ENCODE measurements at regions not wholly inside any gene's neighbourhood (a gene's known extent, or its start where the extent isn't known, plus 50 kb on each side); places are given as distances from the start of the nearest gene placed in this dataset.

DNA sequence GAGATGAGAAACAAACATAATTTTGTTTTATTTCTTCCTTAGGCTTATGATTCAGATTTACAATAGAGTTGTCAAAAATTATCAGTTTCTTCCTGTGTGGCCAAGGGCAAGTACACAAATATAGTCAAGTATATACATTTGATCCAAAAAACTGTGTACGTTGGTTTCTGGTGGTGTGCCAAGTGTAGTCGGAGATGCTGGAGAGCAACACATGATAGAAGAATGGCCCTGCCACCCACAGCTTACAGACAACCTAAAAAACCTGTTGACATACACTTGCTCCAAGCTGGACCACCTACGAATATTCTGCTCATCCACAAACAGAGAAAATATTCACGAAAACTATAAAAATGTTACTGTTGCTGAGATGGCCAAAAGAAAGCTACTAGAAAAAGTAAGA lies 890.8 kb upstream of the PHF14 start:
- DNase-seq (no peak), ATAC-seq (ENCODE audit: low read depth) (no peak)
- H3K9me3 ChIP-seq (ENCODE audit: control insufficient read depth, insufficient read depth, low read length) = peaks cover 14% of the 10 kb centered on the region
- H4K20me1 ChIP-seq (ENCODE audit: insufficient read depth, low read length) = no peaks in the 10 kb centered on the region
- H3K27ac ChIP-seq (ENCODE audit: insufficient read depth, low read length) = no peak overlapping the region
- H3K79me1 ChIP-seq (ENCODE audit: low read depth in 1 of 2, low read length in 2 of 2) = no peaks in the 10 kb centered on the region
- H2BK120ac ChIP-seq (ENCODE audit: low read depth, low read length) = no peak overlapping the region
- no peak overlapping the region for H2BK5ac ChIP-seq (ENCODE audit: low read depth, low read length, poor library complexity, severe bottlenecking)
- no peak overlapping the region for H2AFZ ChIP-seq (replicated peaks; ENCODE audit: low read length, poor library complexity)
- TF ChIP-seq, protein P1, sequence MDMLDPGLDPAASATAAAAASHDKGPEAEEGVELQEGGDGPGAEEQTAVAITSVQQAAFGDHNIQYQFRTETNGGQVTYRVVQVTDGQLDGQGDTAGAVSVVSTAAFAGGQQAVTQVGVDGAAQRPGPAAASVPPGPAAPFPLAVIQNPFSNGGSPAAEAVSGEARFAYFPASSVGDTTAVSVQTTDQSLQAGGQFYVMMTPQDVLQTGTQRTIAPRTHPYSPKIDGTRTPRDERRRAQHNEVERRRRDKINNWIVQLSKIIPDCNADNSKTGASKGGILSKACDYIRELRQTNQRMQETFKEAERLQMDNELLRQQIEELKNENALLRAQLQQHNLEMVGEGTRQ (IDR thresholded peaks at IDR 0.05; ENCODE audit: low read depth, low read length) = no peak
- no peak for TF ChIP-seq BHLHE40 (IDR thresholded peaks at IDR 0.05; ENCODE audit: low read depth, low read length)
- TF ChIP-seq SMC3 (IDR thresholded peaks at IDR 0.05; ENCODE audit: low read depth, low read length) = no peak
- TF ChIP-seq MAZ (IDR thresholded peaks at IDR 0.05; ENCODE audit: borderline replicate concordance, low read depth, low read length) = no peak
- TF ChIP-seq, protein P2, sequence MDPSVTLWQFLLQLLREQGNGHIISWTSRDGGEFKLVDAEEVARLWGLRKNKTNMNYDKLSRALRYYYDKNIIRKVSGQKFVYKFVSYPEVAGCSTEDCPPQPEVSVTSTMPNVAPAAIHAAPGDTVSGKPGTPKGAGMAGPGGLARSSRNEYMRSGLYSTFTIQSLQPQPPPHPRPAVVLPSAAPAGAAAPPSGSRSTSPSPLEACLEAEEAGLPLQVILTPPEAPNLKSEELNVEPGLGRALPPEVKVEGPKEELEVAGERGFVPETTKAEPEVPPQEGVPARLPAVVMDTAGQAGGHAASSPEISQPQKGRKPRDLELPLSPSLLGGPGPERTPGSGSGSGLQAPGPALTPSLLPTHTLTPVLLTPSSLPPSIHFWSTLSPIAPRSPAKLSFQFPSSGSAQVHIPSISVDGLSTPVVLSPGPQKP (IDR thresholded peaks at IDR 0.05; ENCODE audit: borderline replicate concordance, low read depth, low read length) = no peak
- TF ChIP-seq RCOR1 (IDR thresholded peaks at IDR 0.05; ENCODE audit: insufficient replicate concordance, low read length) = no peak
- no peak for TF ChIP-seq NFE2L2 (IDR thresholded peaks at IDR 0.05; ENCODE audit: low read depth, low read length)
- TF ChIP-seq CEBPB (IDR thresholded peaks at IDR 0.05; ENCODE audit: low read depth, low read length) = no peak
- no peak for TF ChIP-seq MAFK (IDR thresholded peaks at IDR 0.05; ENCODE audit: low read depth, low read length)
- TF ChIP-seq POLR2A (IDR thresholded peaks at IDR 0.05; ENCODE audit: low read depth, low read length) = no peak
- TF ChIP-seq MXI1 (IDR thresholded peaks at IDR 0.05; ENCODE audit: borderline replicate concordance, low read depth, low read length) = no peak
- TF ChIP-seq RAD21 (IDR thresholded peaks at IDR 0.05; ENCODE audit: low read length) = no peak
- TF ChIP-seq CHD1 (IDR thresholded peaks at IDR 0.05; ENCODE audit: low read depth, low read length) = no peak
- no peak for TF ChIP-seq FOS (IDR thresholded peaks at IDR 0.05; ENCODE audit: low read depth, low read length)
- TF ChIP-seq, protein P3, sequence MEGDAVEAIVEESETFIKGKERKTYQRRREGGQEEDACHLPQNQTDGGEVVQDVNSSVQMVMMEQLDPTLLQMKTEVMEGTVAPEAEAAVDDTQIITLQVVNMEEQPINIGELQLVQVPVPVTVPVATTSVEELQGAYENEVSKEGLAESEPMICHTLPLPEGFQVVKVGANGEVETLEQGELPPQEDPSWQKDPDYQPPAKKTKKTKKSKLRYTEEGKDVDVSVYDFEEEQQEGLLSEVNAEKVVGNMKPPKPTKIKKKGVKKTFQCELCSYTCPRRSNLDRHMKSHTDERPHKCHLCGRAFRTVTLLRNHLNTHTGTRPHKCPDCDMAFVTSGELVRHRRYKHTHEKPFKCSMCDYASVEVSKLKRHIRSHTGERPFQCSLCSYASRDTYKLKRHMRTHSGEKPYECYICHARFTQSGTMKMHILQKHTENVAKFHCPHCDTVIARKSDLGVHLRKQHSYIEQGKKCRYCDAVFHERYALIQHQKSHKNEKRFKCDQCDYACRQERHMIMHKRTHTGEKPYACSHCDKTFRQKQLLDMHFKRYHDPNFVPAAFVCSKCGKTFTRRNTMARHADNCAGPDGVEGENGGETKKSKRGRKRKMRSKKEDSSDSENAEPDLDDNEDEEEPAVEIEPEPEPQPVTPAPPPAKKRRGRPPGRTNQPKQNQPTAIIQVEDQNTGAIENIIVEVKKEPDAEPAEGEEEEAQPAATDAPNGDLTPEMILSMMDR (conservative IDR thresholded peaks at IDR 0.05; ENCODE audit: low read depth, low read length) = no peak
- TF ChIP-seq RFX5 (IDR thresholded peaks at IDR 0.05; ENCODE audit: low read depth, low read length) = no peak
- no peak overlapping the region for H4K8ac ChIP-seq (ENCODE audit: low read depth in 2 of 2, low read length in 2 of 2)
- intact Hi-C loops (cut with micrococcal nuclease) (no loop called here), dilution Hi-C loops (cut with HindIII; ENCODE audit: low sequenced_read_pairs, unreplicated experiment) (no loop called here), in situ Hi-C loops (cut with MboI; ENCODE audit: low sequenced_read_pairs) (no loop called here)
- POLR2A ChIA-PET (ENCODE audit: unreplicated experiment) = no interaction called here
- H2BK20ac ChIP-seq (ENCODE audit: low read depth, low read length) = no peak overlapping the region
- no peak overlapping the region for H4K91ac ChIP-seq (ENCODE audit: insufficient read depth, low read depth, low read length)
- no peak overlapping the region for H3K14ac ChIP-seq (replicated peaks; ENCODE audit: low read depth, low read length)
- BruUV-seq (replicated peaks) = no TSS peak
- WGBS, 2 experiments (ENCODE audit: extremely low coverage in 2 of 2, insufficient read length in 1 of 2) = no CpG with 5 or more reads among the region's 4 CpGs
- H3K4ac ChIP-seq (ENCODE audit: low read depth, low read length) = no peak overlapping the region
- no peak overlapping the region for H3K18ac ChIP-seq (ENCODE audit: low read depth, low read length)
- CTCF ChIA-PET = interaction anchor here (0.6 kb wide), 1 partner anchor 11 kb away, joined by 3 read pairs; no protein-coding TSS in a partner anchor
- H3K9ac ChIP-seq (ENCODE audit: low read depth, low read length) = no peak overlapping the region
- H2AK5ac ChIP-seq (ENCODE audit: low read depth, low read length) = no peak overlapping the region
- H3K27me3 ChIP-seq (ENCODE audit: control insufficient read depth, insufficient read depth, low read length) = no peaks in the 10 kb centered on the region
- H3K36me3 ChIP-seq (ENCODE audit: control insufficient read depth, insufficient read depth, low read length) = no peaks in the 10 kb centered on the region
- H3K4me3 ChIP-seq (ENCODE audit: insufficient read depth, low read depth, low read length) = no peak overlapping the region
- H2AK9ac ChIP-seq (replicated peaks; ENCODE audit: low read depth, low read length, poor library complexity) = no peak overlapping the region
- no peak overlapping the region for H4K5ac ChIP-seq (ENCODE audit: low read depth, low read length)
- no peaks in the 10 kb centered on the region for H3K9me1 ChIP-seq (ENCODE audit: insufficient read depth, low read length)
- H2BK15ac ChIP-seq (ENCODE audit: low read depth, low read length) = no peak overlapping the region
- H3K4me2 ChIP-seq (ENCODE audit: low read depth, low read length) = no peak overlapping the region
- no peak overlapping the region for H3K23ac ChIP-seq (ENCODE audit: low read depth, low read length)
- no peaks in the 10 kb centered on the region for H3K4me1 ChIP-seq (ENCODE audit: control insufficient read depth, insufficient read depth, low read length)
- no peak overlapping the region for H3K56ac ChIP-seq (ENCODE audit: extremely low read depth, insufficient read depth, low read length)

Data from IMR-90 (cell line).